ENCODE measurements at regions not wholly inside any gene's neighbourhood (a gene's known extent, or its start where the extent isn't known, plus 50 kb on each side); places are given as distances from the start of the nearest gene placed in this dataset.

GRCh38 chr16:73172241-73172972 is 124.5 kb upstream of the ZFHX3 start:
- DNase-seq = peak; percentile 95

- no peak for DNase-seq
Measured at GRCh38 chr16:73171901-73172240, 123.9 kb upstream of the ZFHX3 start.

- no peak for DNase-seq
Measured at GRCh38 chr16:73171380-73171779, 123.5 kb upstream of the ZFHX3 start.

- DNase-seq = peak; percentile 38
Measured at GRCh38 chr16:73170612-73171038, 122.7 kb upstream of the ZFHX3 start.

GRCh38 chr16:73166947-73167550 is 119.1 kb upstream of the ZFHX3 start:
- no peak for DNase-seq

- no peak for DNase-seq
Measured at GRCh38 chr16:73166441-73166851, 118.5 kb upstream of the ZFHX3 start.

- DNase-seq = no peak
Measured at GRCh38 chr16:73163238-73163815, 115.4 kb upstream of the ZFHX3 start.

GRCh38 chr16:73161977-73162376 is 114.0 kb upstream of the ZFHX3 start:
- DNase-seq = no peak

GRCh38 chr16:73159296-73159695 is 111.4 kb upstream of the ZFHX3 start:
- DNase-seq = no peak

- DNase-seq = no peak
Measured at GRCh38 chr16:73157861-73158260, 109.9 kb upstream of the ZFHX3 start.

GRCh38 chr16:73154063-73154870 is 106.3 kb upstream of the ZFHX3 start:
- peak; percentile 60 for DNase-seq

- no peak for DNase-seq
Measured at GRCh38 chr16:73152386-73153125, 104.6 kb upstream of the ZFHX3 start.

- DNase-seq = no peak
Measured at GRCh38 chr16:73151941-73152340, 104.0 kb upstream of the ZFHX3 start.

GRCh38 chr16:73151225-73151624 is 103.3 kb upstream of the ZFHX3 start:
- DNase-seq = no peak

- DNase-seq = no peak
Measured at GRCh38 chr16:73150786-73151185, 102.9 kb upstream of the ZFHX3 start.

GRCh38 chr16:73149334-73149733 is 101.4 kb upstream of the ZFHX3 start:
- no peak for DNase-seq

- no peak for DNase-seq
Measured at GRCh38 chr16:73147958-73148357, 100.0 kb upstream of the ZFHX3 start.

GRCh38 chr16:73145166-73145880 is 97.4 kb upstream of the ZFHX3 start:
- peak; percentile 59 for DNase-seq

- DNase-seq = peak; percentile 65
Measured at GRCh38 chr16:73143576-73144422, 95.9 kb upstream of the ZFHX3 start.

- DNase-seq = no peak
Measured at GRCh38 chr16:73143002-73143401, 95.1 kb upstream of the ZFHX3 start.

Measured in femur (tissue), 1 donor.